ENCODE measurements at regions not wholly inside any gene's neighbourhood (a gene's known extent, or its start where the extent isn't known, plus 50 kb on each side); places are given as distances from the start of the nearest gene placed in this dataset.

DNA sequence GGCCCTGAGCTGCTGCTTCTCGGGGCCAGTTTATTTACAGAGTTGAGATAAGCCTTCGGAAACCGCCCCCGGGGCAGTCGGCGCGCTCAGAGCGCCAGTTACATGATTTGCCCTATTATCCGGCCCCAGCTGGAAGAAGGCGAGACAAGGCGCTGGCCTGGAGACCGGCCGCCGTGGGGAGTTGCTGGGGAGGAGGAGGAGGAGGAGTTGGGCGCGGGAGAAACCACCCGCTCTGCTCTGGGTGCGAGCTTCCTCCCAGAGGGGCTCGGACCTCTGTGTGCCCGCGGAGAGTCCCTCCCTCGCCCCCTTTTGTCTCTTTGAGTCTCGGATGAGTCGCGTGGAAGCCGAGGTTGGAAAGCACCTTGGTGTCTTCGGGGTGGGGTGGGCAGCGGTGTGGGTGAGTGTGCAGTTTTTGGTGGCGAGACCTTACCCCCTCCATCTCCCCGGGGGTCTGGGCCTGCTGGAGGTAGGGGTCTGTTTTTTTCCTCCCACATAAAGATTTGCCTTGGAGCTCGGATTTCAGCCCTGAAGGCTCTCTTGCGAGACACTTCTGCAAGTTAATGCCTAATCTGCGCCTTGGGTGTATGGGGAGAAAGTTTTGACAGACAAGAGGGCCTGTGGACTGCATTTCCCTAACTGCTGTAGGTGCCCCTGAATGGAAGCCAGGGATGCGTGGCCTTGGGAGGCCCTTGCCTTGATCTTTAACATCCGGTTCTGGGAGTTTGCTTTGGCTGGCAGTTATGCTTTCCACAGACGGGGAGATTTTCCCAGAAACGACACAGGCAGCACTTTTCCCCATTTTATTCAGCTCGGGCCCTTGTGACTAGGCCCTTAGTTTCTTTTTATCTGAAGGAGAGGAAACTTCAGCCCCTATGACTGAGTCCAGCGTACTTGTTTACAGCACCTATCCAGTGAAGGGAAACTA lies 80.0 kb downstream of the NDUFS5 start:
- no peak for TF ChIP-seq EZH2 (IDR thresholded peaks at IDR 0.05; ENCODE audit: borderline replicate concordance, insufficient read depth, low read depth, low read length, poor library complexity, severe bottlenecking)
- TF ChIP-seq, protein P1, sequence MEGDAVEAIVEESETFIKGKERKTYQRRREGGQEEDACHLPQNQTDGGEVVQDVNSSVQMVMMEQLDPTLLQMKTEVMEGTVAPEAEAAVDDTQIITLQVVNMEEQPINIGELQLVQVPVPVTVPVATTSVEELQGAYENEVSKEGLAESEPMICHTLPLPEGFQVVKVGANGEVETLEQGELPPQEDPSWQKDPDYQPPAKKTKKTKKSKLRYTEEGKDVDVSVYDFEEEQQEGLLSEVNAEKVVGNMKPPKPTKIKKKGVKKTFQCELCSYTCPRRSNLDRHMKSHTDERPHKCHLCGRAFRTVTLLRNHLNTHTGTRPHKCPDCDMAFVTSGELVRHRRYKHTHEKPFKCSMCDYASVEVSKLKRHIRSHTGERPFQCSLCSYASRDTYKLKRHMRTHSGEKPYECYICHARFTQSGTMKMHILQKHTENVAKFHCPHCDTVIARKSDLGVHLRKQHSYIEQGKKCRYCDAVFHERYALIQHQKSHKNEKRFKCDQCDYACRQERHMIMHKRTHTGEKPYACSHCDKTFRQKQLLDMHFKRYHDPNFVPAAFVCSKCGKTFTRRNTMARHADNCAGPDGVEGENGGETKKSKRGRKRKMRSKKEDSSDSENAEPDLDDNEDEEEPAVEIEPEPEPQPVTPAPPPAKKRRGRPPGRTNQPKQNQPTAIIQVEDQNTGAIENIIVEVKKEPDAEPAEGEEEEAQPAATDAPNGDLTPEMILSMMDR (IDR thresholded peaks at IDR 0.05) = no peak
- Mint-ChIP-seq H3K27me3 (no peaks in the 10 kb centered on the region), H3K27ac (peak overlapping the region; percentile 77), H3K4me3 (peak overlapping the region; percentile 91), H3K9me3 (ENCODE audit: insufficient read depth) (no peaks in the 10 kb centered on the region), H3K4me1 (peaks cover 28% of the 10 kb centered on the region)
- peak overlapping the region; percentile 81 for H2AFZ ChIP-seq (ENCODE audit: insufficient read depth, low read depth, low read length, poor library complexity, severe bottlenecking)
- DNase-seq (peak; percentile 57), ATAC-seq (ENCODE audit: low read depth) (peak; percentile 7)
- H3K4me1 ChIP-seq (ENCODE audit: control insufficient read depth in 2 of 2, insufficient read depth in 2 of 2, low read length in 2 of 2) = peaks cover 39 to 43% of the 10 kb centered on the region in 2 donors
- H3K27ac ChIP-seq (ENCODE audit: low read length in 2 of 2) = no peak overlapping the region
- POLR2A ChIA-PET = no interaction called here
- no peaks in the 10 kb centered on the region for H3K36me3 ChIP-seq (replicated peaks in 1 of 2; ENCODE audit: control extremely low read depth in 1 of 2, control insufficient read depth in 1 of 2, extremely low read depth in 1 of 2, insufficient read depth in 2 of 2, low read length in 1 of 2)
- 1% methylated on average over 21 of the region's 39 CpGs for WGBS (ENCODE audit: insufficient coverage)
- peak overlapping the region; percentile 74 for H3K9ac ChIP-seq (ENCODE audit: low read length)
- no peaks in the 10 kb centered on the region for H3K27me3 ChIP-seq (replicated peaks in 1 of 4; ENCODE audit: control extremely low read depth in 1 of 4, control insufficient read depth in 3 of 4, insufficient read depth in 4 of 4, low read length in 3 of 4)
- intact Hi-C loops (cut with micrococcal nuclease) = loop anchor here (10.0 kb wide), 1 partner anchor 81 kb away; the partner anchor contains the start of gene NDUFS5
- H3K4me2 ChIP-seq (replicated peaks; ENCODE audit: low read depth, low read length, poor library complexity, severe bottlenecking) = peak overlapping the region; percentile 97
- peak overlapping the region in 4 of 5 experiments; percentile 52 to 78 (median 66) for H3K4me3 ChIP-seq (ENCODE audit: control extremely low read depth in 1 of 5, extremely low read depth in 1 of 5, insufficient read depth in 1 of 5, low read depth in 2 of 5, low read length in 4 of 5)
- H3K79me2 ChIP-seq (ENCODE audit: control insufficient read depth, insufficient read depth, low read length) = peaks cover 15% of the 10 kb centered on the region
- H3K9me3 ChIP-seq (ENCODE audit: control extremely low read depth in 1 of 3, control insufficient read depth in 2 of 3, insufficient read depth in 1 of 3, low read length in 2 of 3) = no peaks in the 10 kb centered on the region
- CTCF ChIA-PET = interaction anchor here (0.6 to 1.8 kb wide), 8 partner anchors 9 to 159 kb away, joined by 3 to 11 read pairs (median 4); no protein-coding TSS in a partner anchor
- no peaks in the 10 kb centered on the region for H4K20me1 ChIP-seq (ENCODE audit: control insufficient read depth, insufficient read depth, low read length, poor library complexity, severe bottlenecking)

Measured in B cell (primary cell).